Small intestine (tissue), 7 donors: ENCODE measurements at regions not wholly inside any gene's neighbourhood (a gene's known extent, or its start where the extent isn't known, plus 50 kb on each side); places are given as distances from the start of the nearest gene placed in this dataset.

Experiments used
- DNase-seq, 2 donors: peaks; one replicate each; pipeline versions ENCODE4 v3.0.0 to v3.0.0-alpha.2; 2013
- FAIRE-seq: peaks from 2 replicates; lab custom pipeline; 2012; peaks lifted over from hg19 to GRCh38; lab: Jason Lieb, UNC
- H3K27ac ChIP-seq, 3 donors: one replicate each; pipeline ENCODE4 v1.5.1; 2013; ENCODE audit warnings: low read length in 2 of 3, mild to moderate bottlenecking in 2 of 3, control low read depth in 1 of 3, inconsistent platforms in 1 of 3, low read depth in 1 of 3, moderate library complexity in 1 of 3
- H3K27me3 ChIP-seq, 3 donors: one replicate each; pipeline ENCODE4 v1.6.1; 2013; ENCODE audit warnings: low read length in 3 of 3, inconsistent platforms in 1 of 3; ENCODE audit not compliant: control insufficient read depth in 3 of 3, insufficient read depth in 3 of 3
- H3K36me3 ChIP-seq, 3 donors: one replicate each; pipeline ENCODE4 v1.6.1; 2013; ENCODE audit warnings: low read length in 3 of 3, inconsistent platforms in 1 of 3, low read depth in 1 of 3, mild to moderate bottlenecking in 1 of 3, moderate library complexity in 1 of 3; ENCODE audit not compliant: control insufficient read depth in 3 of 3, insufficient read depth in 2 of 3
- H3K4me1 ChIP-seq, 3 donors: one replicate each; pipeline ENCODE4 v1.6.1; 2013; ENCODE audit warnings: low read length in 2 of 3, inconsistent platforms in 1 of 3, low read depth in 1 of 3, mild to moderate bottlenecking in 1 of 3, moderate library complexity in 1 of 3; ENCODE audit not compliant: control insufficient read depth in 3 of 3, insufficient read depth in 2 of 3
- H3K4me3 ChIP-seq, 3 donors: one replicate each; pipeline ENCODE4 v1.5.1; 2013; ENCODE audit warnings: low read length in 3 of 3, control low read depth in 1 of 3, inconsistent platforms in 1 of 3, low read depth in 1 of 3, mild to moderate bottlenecking in 1 of 3, moderate library complexity in 1 of 3
- H3K9me3 ChIP-seq, 2 donors: one replicate each; pipeline ENCODE4 v1.6.1; 2013; ENCODE audit warnings: low read depth in 1 of 2, low read length in 1 of 2; ENCODE audit not compliant: control insufficient read depth in 2 of 2, insufficient read depth in 1 of 2
- WGBS, 3 donors: extraction: QIAGEN DNeasy Blood & Tissue Kit; methylation state at CpG; one replicate each; pipeline ENCODE4 v1.1.7; 2013; 5-methylcytosine and 5-hydroxymethylcytosine counted together
- donor health status: healthy with polysubstance abuse.
- donor health status: control.
- donor health status: control.
- donor health status: Bipolar disorder and iron deficiency.
- donor health status: healthy.

DNA sequence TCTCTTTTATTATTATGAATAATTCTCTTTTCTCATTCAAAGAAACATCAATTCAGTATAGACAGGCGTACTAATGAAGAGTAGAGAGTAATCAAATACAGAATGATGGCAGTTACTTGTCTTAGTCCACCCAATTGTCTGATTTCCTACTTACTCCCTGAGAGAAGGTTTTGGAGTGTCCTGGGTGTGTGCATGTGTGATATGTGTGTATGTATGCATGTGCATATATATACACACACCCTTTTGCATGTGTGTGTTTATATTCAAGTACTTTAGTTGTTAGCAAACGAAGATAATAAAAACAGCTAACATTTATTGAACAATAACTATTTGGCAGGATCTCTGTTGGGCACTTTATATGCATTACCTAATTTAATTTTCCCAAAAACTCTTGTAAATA is 63.2 kb upstream of the CCDC190 start:
- WGBS, 3 donors, result 52 to 69% (median 64%) methylated on average over 2 of the region's 2 CpGs
- Histone ChIP-seq H3K27ac (no peak overlapping the region), H3K9me3 (no peaks in the 10 kb centered on the region), H3K36me3 (no peaks in the 10 kb centered on the region), H3K27me3 (no peaks in the 10 kb centered on the region), H3K4me1 (peaks cover 0 to 2% (median 0%) of the 10 kb centered on the region in 3 donors), H3K4me3 (no peak overlapping the region)
- FAIRE-seq, result no peak
- DNase-seq, result no peak

DNA sequence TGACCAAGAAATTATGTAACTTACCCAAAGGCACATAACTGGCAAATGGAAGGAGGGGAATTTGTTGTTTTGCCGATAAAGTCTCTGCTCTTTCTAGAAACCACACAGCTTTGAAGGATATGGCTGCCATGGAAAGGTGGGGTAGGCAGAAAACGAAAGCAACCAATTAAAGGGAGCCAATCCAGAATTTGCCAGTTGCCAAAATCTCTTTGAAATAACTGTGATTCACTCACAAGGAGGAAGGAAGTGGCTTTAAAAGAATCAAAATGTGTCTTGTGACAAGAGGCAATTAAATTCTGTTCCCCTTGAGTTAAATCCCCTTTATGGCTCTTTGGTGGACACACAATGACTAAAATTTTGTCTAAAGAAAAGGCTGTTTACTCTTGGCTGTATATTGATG is 61.2 kb upstream of the CCDC190 start:
- whole genome bisulfite sequencing, 3 donors, result 57 to 65% (median 62%) methylated on average over 2 of the region's 2 CpGs
- Histone ChIP-seq H3K4me3 (no peak overlapping the region), H3K27me3 (no peaks in the 10 kb centered on the region), H3K4me1 (peaks cover 0 to 11% (median 0%) of the 10 kb centered on the region in 3 donors), H3K36me3 (no peaks in the 10 kb centered on the region), H3K27ac (no peak overlapping the region), H3K9me3 (no peaks in the 10 kb centered on the region)
- DNase-seq (no peak), FAIRE-seq (no peak)

GRCh38 chr1:162921311-162921710 is 60.3 kb upstream of the CCDC190 start:
- Histone ChIP-seq H3K27ac (no peak overlapping the region), H3K4me3 (no peak overlapping the region), H3K9me3 (no peaks in the 10 kb centered on the region), H3K27me3 (no peaks in the 10 kb centered on the region), H3K36me3 (no peaks in the 10 kb centered on the region), H3K4me1 (peaks cover 0 to 11% (median 0%) of the 10 kb centered on the region in 3 donors)
- FAIRE-seq (no peak), DNase-seq (no peak)
- WGBS, 3 donors, result 87 to 95% (median 90%) methylated on average over 3 of the region's 3 CpGs

GRCh38 chr1:162919034-162919433 is 58.1 kb upstream of the CCDC190 start:
- WGBS, 3 donors, result 83 to 90% (median 83%) methylated on average over 6 of the region's 6 CpGs
- FAIRE-seq (no peak), DNase-seq (no peak)
- H3K27ac ChIP-seq, result no peak overlapping the region
- H3K4me1 ChIP-seq, result peaks cover 0 to 11% (median 0%) of the 10 kb centered on the region in 3 donors
- no peak overlapping the region for H3K4me3 ChIP-seq
- H3K9me3 ChIP-seq, result no peaks in the 10 kb centered on the region
- H3K27me3 ChIP-seq, result no peaks in the 10 kb centered on the region
- H3K36me3 ChIP-seq, result no peaks in the 10 kb centered on the region

- Histone ChIP-seq H3K4me3 (no peak overlapping the region), H3K27me3 (no peaks in the 10 kb centered on the region), H3K36me3 (no peaks in the 10 kb centered on the region), H3K4me1 (peaks cover 0 to 11% (median 0%) of the 10 kb centered on the region in 3 donors), H3K9me3 (peaks cover 0 to 2% of the 10 kb centered on the region in 2 donors), H3K27ac (no peak overlapping the region)
- FAIRE-seq (no peak), DNase-seq (peak in 1 of 2 donors; percentile 12)
- 57 to 68% (median 67%) methylated on average over 8 of the region's 8 CpGs for WGBS, 3 donors
Measured at GRCh38 chr1:162918151-162918754, 57.3 kb upstream of the CCDC190 start.

GRCh38 chr1:162916821-162917613 is 56.0 kb upstream of the CCDC190 start:
- no peak overlapping the region for H3K27ac ChIP-seq
- H3K4me1 ChIP-seq, result peaks cover 0 to 11% (median 0%) of the 10 kb centered on the region in 3 donors
- peaks cover 0 to 7% of the 10 kb centered on the region in 2 donors for H3K9me3 ChIP-seq
- DNase-seq, result no peak
- no peaks in the 10 kb centered on the region for H3K36me3 ChIP-seq
- no peak for FAIRE-seq
- WGBS, 3 donors, result 72 to 83% (median 81%) methylated on average over 6 of the region's 6 CpGs
- H3K27me3 ChIP-seq, result no peaks in the 10 kb centered on the region
- H3K4me3 ChIP-seq, result no peak overlapping the region

GRCh38 chr1:162916407-162916806 is 55.4 kb upstream of the CCDC190 start:
- no peaks in the 10 kb centered on the region for H3K36me3 ChIP-seq
- peaks cover 0 to 11% (median 0%) of the 10 kb centered on the region in 3 donors for H3K4me1 ChIP-seq
- H3K9me3 ChIP-seq, result peaks cover 0 to 11% of the 10 kb centered on the region in 2 donors
- WGBS, 3 donors, result 46 to 59% (median 59%) methylated on average over 2 of the region's 2 CpGs
- H3K27me3 ChIP-seq, result no peaks in the 10 kb centered on the region
- DNase-seq (no peak), FAIRE-seq (no peak)
- H3K27ac ChIP-seq, result no peak overlapping the region
- no peak overlapping the region for H3K4me3 ChIP-seq

- peaks cover 0 to 12% of the 10 kb centered on the region in 2 donors for H3K9me3 ChIP-seq
- peaks cover 0 to 11% (median 0%) of the 10 kb centered on the region in 3 donors for H3K4me1 ChIP-seq
- DNase-seq (no peak), FAIRE-seq (no peak)
- H3K27ac ChIP-seq, result no peak overlapping the region
- H3K27me3 ChIP-seq, result no peaks in the 10 kb centered on the region
- no peaks in the 10 kb centered on the region for H3K36me3 ChIP-seq
- no peak overlapping the region for H3K4me3 ChIP-seq
Measured at GRCh38 chr1:162914601-162915000, 53.6 kb upstream of the CCDC190 start.
